Stimulated activated memory B cell treated with anti-CD40 and anti-IgM and Interleukin-4, amounts not matched to agents 10 μg/mL and 1 μg/mL and 100 μg/mL, for 72 hours (primary cell): ENCODE measurements at regions not wholly inside any gene's neighbourhood (a gene's known extent, or its start where the extent isn't known, plus 50 kb on each side); places are given as distances from the start of the nearest gene placed in this dataset.
A peak's percentile ranks its signal among the peaks of the same experiment; 100 is the strongest.

ENCODE experiments used
- ATAC-seq: fragments of 150-1000 bp; cut with Tn5 transposase; 2 replicates; pipeline ENCODE4 v1.10.0; 2021
- H3K27ac Mint-ChIP-seq: one replicate; pipeline ENCODE4 v1.8.0; 2022; ENCODE audit warnings: mild to moderate bottlenecking, mixed read lengths
- H3K27me3 Mint-ChIP-seq: one replicate; pipeline ENCODE4 v1.8.0; 2022; ENCODE audit warnings: mixed read lengths
- H3K36me3 Mint-ChIP-seq: one replicate; pipeline ENCODE4 v1.8.0; 2022; ENCODE audit warnings: mixed read lengths
- H3K4me1 Mint-ChIP-seq: one replicate; pipeline ENCODE4 v1.8.0; 2022; ENCODE audit warnings: mixed read lengths
- H3K4me3 Mint-ChIP-seq: one replicate; pipeline ENCODE4 v1.8.0; 2022; ENCODE audit warnings: mild to moderate bottlenecking, moderate library complexity, mixed read lengths
- H3K9me3 Mint-ChIP-seq: one replicate; pipeline ENCODE4 v1.8.0; 2022; ENCODE audit warnings: mixed read lengths

- H3K36me3 Mint-ChIP-seq = peaks cover 4% of the 10 kb centered on the region
- H3K9me3 Mint-ChIP-seq = peaks cover 15% of the 10 kb centered on the region
- H3K4me3 Mint-ChIP-seq = no peak overlapping the region
- H3K27me3 Mint-ChIP-seq = peaks cover 48% of the 10 kb centered on the region
- no peak for ATAC-seq
- no peak overlapping the region for H3K27ac Mint-ChIP-seq
- no peaks in the 10 kb centered on the region for H3K4me1 Mint-ChIP-seq
Observed at GRCh38 chr1:42096554-42096953, 56.7 kb upstream of the GUCA2B start.

- Mint-ChIP-seq H3K27me3 (peaks cover 30% of the 10 kb centered on the region), H3K27ac (no peak overlapping the region), H3K9me3 (peaks cover 25% of the 10 kb centered on the region), H3K36me3 (no peaks in the 10 kb centered on the region), H3K4me1 (no peaks in the 10 kb centered on the region), H3K4me3 (no peak overlapping the region)
- no peak for ATAC-seq
Observed at GRCh38 chr1:42089246-42089645, 64.0 kb upstream of the GUCA2B start.

GRCh38 chr1:42086146-42086545, 67.1 kb upstream of the GUCA2B start:
- H3K36me3 Mint-ChIP-seq = no peaks in the 10 kb centered on the region
- peaks cover 61% of the 10 kb centered on the region for H3K27me3 Mint-ChIP-seq
- no peak overlapping the region for H3K27ac Mint-ChIP-seq
- no peak for ATAC-seq
- H3K9me3 Mint-ChIP-seq = peaks cover 21% of the 10 kb centered on the region
- H3K4me1 Mint-ChIP-seq = no peaks in the 10 kb centered on the region
- H3K4me3 Mint-ChIP-seq = no peak overlapping the region

- Mint-ChIP-seq H3K27ac (no peak overlapping the region), H3K4me3 (no peak overlapping the region), H3K9me3 (peaks cover 22% of the 10 kb centered on the region), H3K27me3 (peaks cover 64% of the 10 kb centered on the region), H3K36me3 (peaks cover 2% of the 10 kb centered on the region), H3K4me1 (no peaks in the 10 kb centered on the region)
- no peak for ATAC-seq
Observed at GRCh38 chr1:42085596-42085995, 67.6 kb upstream of the GUCA2B start.

- Mint-ChIP-seq H3K4me1 (no peaks in the 10 kb centered on the region), H3K9me3 (peaks cover 10% of the 10 kb centered on the region), H3K4me3 (no peak overlapping the region), H3K27me3 (peaks cover 69% of the 10 kb centered on the region), H3K36me3 (peaks cover 15% of the 10 kb centered on the region), H3K27ac (no peak overlapping the region)
- ATAC-seq = peak; percentile 16
Observed at GRCh38 chr1:42081475-42081874, 71.7 kb upstream of the GUCA2B start.

GRCh38 chr1:42075179-42075578, 78.0 kb upstream of the GUCA2B start:
- peaks cover 13% of the 10 kb centered on the region for H3K9me3 Mint-ChIP-seq
- ATAC-seq = no peak
- no peak overlapping the region for H3K4me3 Mint-ChIP-seq
- peaks cover 11% of the 10 kb centered on the region for H3K36me3 Mint-ChIP-seq
- H3K27ac Mint-ChIP-seq = no peak overlapping the region
- no peaks in the 10 kb centered on the region for H3K4me1 Mint-ChIP-seq
- peaks cover 80% of the 10 kb centered on the region for H3K27me3 Mint-ChIP-seq

GRCh38 chr1:42070996-42071395, 82.2 kb upstream of the GUCA2B start:
- Mint-ChIP-seq H3K4me3 (no peak overlapping the region), H3K27me3 (peaks cover 60% of the 10 kb centered on the region), H3K27ac (no peak overlapping the region), H3K4me1 (no peaks in the 10 kb centered on the region), H3K36me3 (no peaks in the 10 kb centered on the region), H3K9me3 (peaks cover 8% of the 10 kb centered on the region)
- no peak for ATAC-seq

- H3K4me1 Mint-ChIP-seq = no peaks in the 10 kb centered on the region
- no peak for ATAC-seq
- H3K27me3 Mint-ChIP-seq = peaks cover 66% of the 10 kb centered on the region
- peaks cover 14% of the 10 kb centered on the region for H3K9me3 Mint-ChIP-seq
- no peak overlapping the region for H3K4me3 Mint-ChIP-seq
- peaks cover 9% of the 10 kb centered on the region for H3K36me3 Mint-ChIP-seq
- H3K27ac Mint-ChIP-seq = no peak overlapping the region
Observed at GRCh38 chr1:42057800-42058199, 95.4 kb upstream of the GUCA2B start.

- peaks cover 14% of the 10 kb centered on the region for H3K9me3 Mint-ChIP-seq
- no peaks in the 10 kb centered on the region for H3K4me1 Mint-ChIP-seq
- peaks cover 64% of the 10 kb centered on the region for H3K27me3 Mint-ChIP-seq
Observed at GRCh38 chr1:42056460-42056859, 96.8 kb upstream of the GUCA2B start.

GRCh38 chr1:42055061-42055460, 98.1 kb upstream of the GUCA2B start:
- H3K9me3 Mint-ChIP-seq = peaks cover 14% of the 10 kb centered on the region
- no peaks in the 10 kb centered on the region for H3K4me1 Mint-ChIP-seq
- no peak overlapping the region for H3K4me3 Mint-ChIP-seq
- peaks cover 74% of the 10 kb centered on the region for H3K27me3 Mint-ChIP-seq
- H3K36me3 Mint-ChIP-seq = peaks cover 9% of the 10 kb centered on the region
- no peak overlapping the region for H3K27ac Mint-ChIP-seq
- ATAC-seq = no peak

More at GRCh38 chr1:42056460-42056859, 96.8 kb upstream of the GUCA2B start:
- H3K4me3 Mint-ChIP-seq = no peak overlapping the region
- peaks cover 9% of the 10 kb centered on the region for H3K36me3 Mint-ChIP-seq
- ATAC-seq = no peak
- no peak overlapping the region for H3K27ac Mint-ChIP-seq

GRCh38 chr1:42052072-42052699, 101.0 kb upstream of the GUCA2B start:
- Mint-ChIP-seq H3K36me3 (peaks cover under 1% of the 10 kb centered on the region), H3K27ac (no peak overlapping the region), H3K4me1 (no peaks in the 10 kb centered on the region), H3K9me3 (peaks cover 7% of the 10 kb centered on the region), H3K27me3 (peaks cover 68% of the 10 kb centered on the region), H3K4me3 (no peak overlapping the region)
- no peak for ATAC-seq

GRCh38 chr1:42047508-42047880, 105.7 kb upstream of the GUCA2B start:
- no peak overlapping the region for H3K4me3 Mint-ChIP-seq
- H3K27ac Mint-ChIP-seq = no peak overlapping the region
- no peaks in the 10 kb centered on the region for H3K9me3 Mint-ChIP-seq
- H3K27me3 Mint-ChIP-seq = peaks cover 29% of the 10 kb centered on the region
- ATAC-seq = no peak
- no peaks in the 10 kb centered on the region for H3K4me1 Mint-ChIP-seq
- H3K36me3 Mint-ChIP-seq = no peaks in the 10 kb centered on the region

GRCh38 chr1:42046761-42047507, 106.3 kb upstream of the GUCA2B start:
- H3K27ac Mint-ChIP-seq = no peak overlapping the region
- ATAC-seq = no peak
- no peak overlapping the region for H3K4me3 Mint-ChIP-seq
- peaks cover 24% of the 10 kb centered on the region for H3K27me3 Mint-ChIP-seq
- no peaks in the 10 kb centered on the region for H3K9me3 Mint-ChIP-seq
- no peaks in the 10 kb centered on the region for H3K36me3 Mint-ChIP-seq
- no peaks in the 10 kb centered on the region for H3K4me1 Mint-ChIP-seq

- Mint-ChIP-seq H3K9me3 (no peaks in the 10 kb centered on the region), H3K27me3 (peaks cover 7% of the 10 kb centered on the region), H3K27ac (no peak overlapping the region), H3K4me1 (no peaks in the 10 kb centered on the region), H3K4me3 (no peak overlapping the region), H3K36me3 (no peaks in the 10 kb centered on the region)
- no peak for ATAC-seq
Observed at GRCh38 chr1:42044346-42044745, 108.9 kb upstream of the GUCA2B start.

GRCh38 chr1:42043811-42044210, 109.4 kb upstream of the GUCA2B start:
- no peak for ATAC-seq
- Mint-ChIP-seq H3K4me1 (no peaks in the 10 kb centered on the region), H3K27ac (no peak overlapping the region), H3K9me3 (no peaks in the 10 kb centered on the region), H3K27me3 (peaks cover 1% of the 10 kb centered on the region), H3K4me3 (no peak overlapping the region), H3K36me3 (no peaks in the 10 kb centered on the region)

GRCh38 chr1:42043182-42043581, 110.0 kb upstream of the GUCA2B start:
- no peak overlapping the region for H3K27ac Mint-ChIP-seq
- no peaks in the 10 kb centered on the region for H3K4me1 Mint-ChIP-seq
- no peak overlapping the region for H3K4me3 Mint-ChIP-seq
- no peaks in the 10 kb centered on the region for H3K9me3 Mint-ChIP-seq
- H3K27me3 Mint-ChIP-seq = no peaks in the 10 kb centered on the region
- ATAC-seq = no peak
- H3K36me3 Mint-ChIP-seq = no peaks in the 10 kb centered on the region
